Islet of Langerhans (tissue), 1 donor: ENCODE measurements at regions not wholly inside any gene's neighbourhood (a gene's known extent, or its start where the extent isn't known, plus 50 kb on each side); places are given as distances from the start of the nearest gene placed in this dataset.
"Not testable (repeated sequence)": the region's sequence is repeated elsewhere in the genome, so short reads cannot be mapped to it uniquely, and the experiment has no call there.

Experiments used
- FAIRE-seq: peaks from one replicate; lab custom pipeline; 2011; peaks lifted over from hg19 to GRCh38; lab: Jason Lieb, UNC

DNA sequence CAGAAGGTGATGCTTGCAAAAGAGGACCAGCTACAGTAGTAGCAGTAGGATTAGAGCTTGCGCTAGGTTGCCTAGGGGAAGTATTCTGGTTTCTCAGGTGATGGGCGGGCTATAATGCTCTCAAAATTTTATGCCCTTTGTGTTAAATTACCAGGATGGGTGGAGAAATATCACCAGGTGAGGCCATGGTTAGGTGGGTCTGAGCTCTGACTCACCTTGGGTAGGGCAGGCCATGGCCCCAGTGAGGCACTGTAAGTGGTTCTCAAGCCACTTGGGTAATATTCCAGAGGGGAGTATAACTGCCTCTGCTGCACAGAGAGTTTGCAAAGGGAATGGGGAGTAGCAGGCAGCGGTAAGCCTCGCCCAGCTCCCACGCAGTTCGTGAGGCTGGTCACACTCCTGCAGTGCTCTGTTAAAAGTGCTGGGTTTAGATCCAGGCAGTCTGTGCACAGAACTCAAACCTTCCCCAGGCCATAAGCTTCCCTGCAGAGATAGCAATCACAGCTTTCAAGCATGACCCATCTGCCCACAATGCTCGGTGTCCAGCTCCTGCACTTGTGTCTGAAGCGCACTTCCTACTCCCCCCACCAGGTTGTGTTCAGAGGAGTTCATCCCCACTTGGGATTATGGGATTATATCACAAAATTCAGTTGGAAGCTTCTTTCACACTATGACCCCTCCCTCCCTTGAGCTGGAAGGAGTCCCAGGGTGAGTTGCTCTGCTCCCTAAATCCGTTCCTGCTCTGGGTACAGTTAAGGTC is 575.0 kb downstream of the CHSY3 start:
- no peak for FAIRE-seq

DNA sequence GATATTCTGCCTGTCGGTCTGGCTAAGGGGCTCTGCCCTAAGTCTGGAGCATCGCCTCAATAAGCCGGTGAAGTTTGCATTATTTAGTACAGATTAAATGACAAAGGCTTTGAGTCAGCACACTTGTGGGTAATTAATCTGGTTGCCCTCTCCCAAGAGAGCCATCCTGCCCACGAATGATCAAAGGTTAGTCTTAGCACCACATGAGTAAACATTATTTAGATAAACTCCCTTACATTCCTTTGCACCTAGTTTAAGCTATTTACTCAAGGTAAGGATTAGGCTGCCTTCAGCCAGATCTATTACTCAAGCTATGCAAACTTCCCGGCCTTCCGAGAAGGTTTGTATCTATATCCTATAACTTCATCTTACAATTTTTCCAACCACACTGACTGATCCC is 572.1 kb downstream of the CHSY3 start:
- FAIRE-seq = no peak

DNA sequence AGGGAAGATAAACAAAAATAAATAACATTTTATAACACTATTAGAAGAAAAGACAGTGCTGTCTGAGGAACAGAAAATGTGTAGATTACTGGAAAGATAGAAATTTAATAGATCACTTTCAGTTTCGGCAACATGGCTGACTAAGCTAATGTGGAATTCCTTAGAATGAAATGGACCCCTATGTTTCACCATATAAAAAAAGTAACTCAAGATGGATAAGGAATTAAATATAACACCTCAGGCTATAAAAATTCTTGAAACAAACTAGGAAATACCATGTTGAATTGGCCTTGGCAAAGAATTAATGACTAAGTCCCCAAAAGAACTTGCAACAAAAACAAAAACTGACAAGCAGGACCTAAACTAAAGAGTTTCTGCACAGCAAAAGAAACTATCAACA is 558.3 kb downstream of the CHSY3 start:
- no peak for FAIRE-seq

DNA sequence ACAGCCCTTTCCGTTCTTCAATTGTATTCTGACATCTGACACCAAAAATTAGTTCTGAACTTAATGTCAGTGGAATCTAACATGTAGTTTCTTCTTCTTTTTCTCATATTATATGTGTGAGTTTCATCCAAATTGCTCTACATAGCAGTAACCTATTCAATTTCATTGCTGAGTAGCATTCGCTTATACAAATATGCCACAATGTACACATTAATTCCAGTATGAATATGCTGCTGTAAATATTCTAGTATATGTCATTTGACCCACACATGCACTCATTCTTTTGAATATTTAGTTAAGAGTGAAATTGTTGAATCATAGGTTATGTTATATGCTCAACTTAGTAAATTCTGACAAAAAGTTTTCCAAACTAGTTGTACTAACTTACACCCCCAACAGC is 550.9 kb downstream of the CHSY3 start:
- FAIRE-seq = no peak

DNA sequence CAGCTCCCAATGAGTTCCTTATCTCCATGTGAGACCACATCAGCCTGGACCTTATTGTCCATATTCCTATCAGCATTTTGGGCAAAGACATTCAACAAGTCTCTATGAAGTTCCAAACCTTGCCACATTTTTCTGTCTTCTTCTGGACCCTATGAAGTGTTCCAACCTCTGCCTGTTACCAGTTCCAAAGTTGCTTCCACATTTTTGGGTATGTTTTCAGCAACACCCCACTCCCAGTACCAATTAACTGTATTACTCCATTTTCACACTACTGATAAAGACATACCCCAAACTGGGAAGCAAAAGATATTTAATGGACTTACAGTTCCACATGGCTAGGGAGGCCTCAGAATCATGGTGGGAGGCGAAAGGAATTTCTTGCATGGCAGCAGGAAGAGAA is 548.5 kb downstream of the CHSY3 start:
- FAIRE-seq = no peak

DNA sequence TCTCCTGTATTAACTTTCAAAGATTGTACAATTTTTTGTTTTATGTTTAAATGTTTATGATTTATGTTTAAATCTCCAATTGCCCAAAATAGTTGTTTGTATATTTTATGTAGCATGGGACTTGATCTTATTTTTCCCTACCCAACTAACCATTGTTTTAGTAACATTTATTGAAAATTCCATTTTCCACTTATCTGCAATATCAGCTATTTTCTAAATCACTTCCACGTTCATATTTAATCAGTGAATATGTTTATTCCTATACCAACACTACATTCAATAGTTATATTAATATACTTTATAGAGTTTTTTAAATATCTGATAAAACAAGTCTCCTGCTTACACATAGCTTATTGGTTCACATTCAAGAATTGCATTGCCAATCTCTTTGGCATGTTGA is 532.2 kb downstream of the CHSY3 start:
- FAIRE-seq = no peak

DNA sequence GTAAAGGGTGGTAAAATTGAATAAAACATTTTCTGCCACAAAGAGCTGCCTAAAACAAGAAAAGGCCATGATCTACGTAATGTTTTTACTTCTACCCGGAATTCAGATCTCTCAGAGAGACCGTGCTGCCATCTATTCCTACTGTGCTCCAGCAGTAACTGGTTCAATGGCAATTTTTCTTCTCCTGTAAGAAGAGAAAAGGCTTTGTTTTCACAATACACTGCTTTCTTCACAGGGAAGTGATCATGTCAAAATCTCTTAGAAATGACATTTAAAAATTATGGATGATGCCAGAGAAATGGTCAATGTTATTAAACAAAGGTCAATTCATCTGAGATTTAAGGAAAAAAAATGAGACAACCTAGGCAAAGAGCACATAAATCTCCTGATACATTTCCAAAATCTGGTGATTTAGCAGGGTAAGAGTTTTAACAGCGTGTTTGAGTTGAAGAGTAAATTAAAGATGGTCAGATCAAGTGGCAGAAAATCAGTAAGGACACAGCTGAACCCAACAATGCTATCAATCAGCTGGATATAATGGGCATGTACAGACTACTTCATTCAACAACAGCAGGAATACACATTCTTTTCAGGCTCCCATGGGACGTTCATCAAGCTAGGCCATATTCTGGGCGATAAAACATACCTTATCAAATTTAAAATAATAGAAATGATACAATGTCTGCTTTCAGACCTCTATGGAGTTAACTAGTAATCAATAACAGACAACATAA is 523.1 kb downstream of the CHSY3 start:
- FAIRE-seq = no peak

DNA sequence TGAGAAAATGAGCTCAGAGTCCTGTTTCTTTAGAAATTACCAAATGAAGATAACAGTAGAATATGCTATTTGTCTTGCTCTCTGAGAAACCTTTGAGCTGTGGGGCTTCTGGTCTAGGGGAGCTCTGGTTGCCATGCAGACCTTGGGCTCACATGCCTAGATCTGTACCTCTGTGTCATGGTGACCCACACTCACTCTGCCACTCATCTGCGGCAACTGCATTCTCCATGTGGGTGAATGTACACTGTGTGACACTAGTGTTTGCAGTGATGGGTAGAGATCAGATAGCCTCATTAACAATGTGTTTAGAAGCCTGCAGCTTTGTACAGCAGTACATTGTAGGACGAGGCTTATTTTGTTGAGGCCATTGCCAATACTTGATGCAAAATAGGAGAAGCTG is 521.2 kb downstream of the CHSY3 start:
- no peak for FAIRE-seq

DNA sequence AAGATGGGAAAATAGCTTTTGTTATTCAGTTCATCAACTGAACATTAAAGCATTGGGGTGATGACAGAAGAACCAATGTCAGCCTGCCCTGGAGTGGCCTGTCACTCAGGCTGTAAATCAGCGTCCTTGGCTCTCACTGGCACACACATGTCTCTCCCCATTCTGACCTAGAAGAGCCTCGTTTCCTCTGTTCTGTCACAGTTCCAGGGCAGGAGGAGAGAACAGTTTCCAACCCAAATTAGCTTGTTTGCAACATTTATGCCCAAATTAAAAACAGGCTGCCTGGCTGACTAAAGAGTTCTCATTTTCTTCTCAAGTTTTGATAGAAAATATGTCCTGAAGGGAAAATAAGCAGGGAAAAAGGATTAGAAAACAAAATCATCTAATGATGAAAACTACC is 520.1 kb downstream of the CHSY3 start:
- no peak for FAIRE-seq

DNA sequence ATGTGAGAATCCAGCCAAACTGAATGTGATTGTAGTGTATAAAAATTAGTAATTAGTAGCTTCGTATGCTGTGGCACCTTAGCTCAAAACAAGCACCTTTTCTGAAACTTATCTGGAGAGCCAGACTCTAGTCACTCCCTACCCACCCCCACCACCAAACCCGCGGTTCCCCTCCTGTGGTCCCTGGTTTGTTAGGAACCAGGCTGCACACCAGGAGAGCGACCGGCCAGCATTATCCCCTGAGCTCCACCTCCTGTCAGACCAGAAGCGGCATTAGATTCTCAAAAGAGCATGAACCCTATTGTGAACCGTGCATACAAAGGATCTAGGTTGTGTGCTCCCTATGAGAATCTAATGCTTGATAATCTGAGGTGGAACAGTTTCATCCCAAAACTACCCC is 498.6 kb downstream of the CHSY3 start:
- no peak for FAIRE-seq

DNA sequence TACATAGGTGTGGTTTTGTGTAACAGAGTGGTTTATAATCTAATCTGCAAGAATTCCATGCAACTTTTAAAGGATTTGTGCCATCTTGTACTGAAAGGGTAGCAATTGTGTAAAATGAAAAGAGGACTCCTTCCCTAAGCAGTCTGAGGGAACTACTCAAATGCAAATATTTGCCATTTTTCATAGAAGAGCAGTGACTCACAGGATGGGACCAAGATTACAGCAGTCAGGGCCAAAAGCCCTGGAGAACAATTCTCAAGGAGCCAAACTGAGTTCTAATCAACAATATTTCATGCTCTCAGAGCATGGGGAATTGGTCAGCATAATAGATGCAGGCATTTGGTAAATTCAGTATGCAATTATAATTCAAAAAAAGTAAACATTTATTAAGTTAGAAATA is 495.8 kb downstream of the CHSY3 start:
- FAIRE-seq = no peak

DNA sequence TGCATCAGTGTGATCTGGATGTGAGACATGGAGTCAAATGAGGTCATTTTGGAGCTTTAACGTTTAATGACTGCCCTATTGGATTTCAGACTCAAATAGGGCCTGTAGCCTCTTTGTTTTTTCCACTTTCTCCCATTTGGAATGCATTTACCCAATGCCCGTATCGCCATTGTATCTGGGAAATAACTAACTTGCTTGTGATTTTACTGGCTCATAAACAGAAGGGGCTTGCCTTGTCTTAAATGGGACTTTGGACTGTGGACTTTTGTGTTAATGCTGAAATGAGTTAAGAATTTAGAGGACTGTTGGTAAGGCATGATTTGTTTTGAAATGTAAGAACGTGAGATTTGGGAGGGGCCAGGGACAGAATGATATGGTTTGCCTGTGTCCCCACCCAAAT is 494.6 kb downstream of the CHSY3 start:
- no peak for FAIRE-seq

DNA sequence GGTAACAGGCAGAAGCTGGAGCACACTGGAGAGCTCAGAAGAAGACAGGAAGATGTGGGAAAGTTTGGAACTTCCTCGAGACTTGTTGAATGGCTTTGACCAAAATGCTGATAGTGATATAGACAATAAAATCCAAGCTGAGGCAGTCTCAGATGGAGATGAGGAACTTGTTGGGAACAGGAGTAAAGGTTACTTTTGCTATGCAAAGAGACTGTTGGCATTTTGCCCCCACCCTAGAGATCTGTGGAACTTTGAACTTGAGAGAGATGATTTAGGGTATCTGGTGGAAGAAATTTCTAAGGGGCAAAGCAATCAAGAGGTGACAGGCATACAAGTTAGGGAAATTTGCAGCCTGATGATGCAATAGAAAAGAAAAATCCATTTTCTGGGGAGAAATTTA is 493.5 kb downstream of the CHSY3 start:
- FAIRE-seq = not testable (repeated sequence)

DNA sequence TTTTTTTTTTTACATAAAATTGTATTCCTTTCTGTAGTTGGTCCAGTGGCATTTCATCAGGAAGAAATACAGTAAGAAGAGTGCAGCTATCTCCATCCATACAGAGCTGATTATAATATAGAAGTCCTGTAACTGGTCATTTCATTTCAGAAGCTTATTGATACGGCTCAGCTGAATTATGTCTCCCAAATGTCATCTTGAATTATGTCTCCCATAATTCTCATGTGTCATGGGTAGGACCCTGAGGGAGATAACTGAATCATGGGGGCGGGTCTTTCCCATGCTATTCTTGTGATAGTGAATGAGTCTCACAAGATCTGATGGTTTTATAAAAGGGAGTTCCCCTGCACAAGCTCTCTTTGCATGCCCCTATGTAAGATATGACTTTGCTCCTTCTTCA is 492.9 kb downstream of the CHSY3 start:
- no peak for FAIRE-seq

DNA sequence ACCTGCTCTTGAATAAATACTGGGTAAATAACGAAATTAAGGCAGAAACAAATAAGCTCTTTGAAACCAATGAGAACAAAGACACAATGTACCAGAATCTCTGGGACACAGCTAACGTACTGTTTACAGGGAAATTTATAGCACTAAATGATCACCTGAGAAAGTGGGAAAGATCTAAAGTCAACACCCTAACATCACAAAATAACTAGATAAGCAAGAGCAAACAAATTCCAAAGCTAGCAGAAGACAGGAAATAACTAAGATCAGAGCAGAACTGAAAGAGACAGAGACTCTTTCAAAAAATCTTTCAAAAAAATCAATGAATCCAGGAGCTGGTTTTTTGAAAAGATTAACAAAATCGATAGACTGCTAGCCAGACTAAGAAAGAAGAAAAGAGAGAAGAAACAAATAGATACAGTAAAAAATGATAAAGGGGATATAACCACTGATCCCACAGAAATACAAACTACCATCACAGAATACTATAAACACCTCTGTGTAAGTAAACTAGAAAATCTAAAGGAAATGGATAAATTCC is 487.5 kb downstream of the CHSY3 start:
- not testable (repeated sequence) for FAIRE-seq

DNA sequence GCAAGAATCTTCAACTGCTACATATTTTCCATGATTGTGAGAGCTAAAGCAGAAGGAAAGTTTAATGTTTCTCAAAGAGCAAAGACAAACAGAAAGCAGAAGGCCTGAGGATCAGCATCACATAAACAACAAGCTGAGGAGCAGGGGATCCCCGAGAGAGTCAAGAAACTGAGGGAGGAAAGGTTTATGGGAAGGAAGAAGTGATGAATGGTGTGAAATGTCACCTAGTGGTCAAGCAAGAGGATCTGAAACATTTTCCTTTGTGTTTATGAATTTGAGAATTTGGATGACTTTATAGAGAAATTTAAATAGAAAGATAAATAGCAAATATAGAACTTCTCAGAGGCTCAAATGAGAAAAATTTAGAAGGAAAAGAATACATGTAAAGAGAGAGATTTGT is 481.9 kb downstream of the CHSY3 start:
- FAIRE-seq = no peak

DNA sequence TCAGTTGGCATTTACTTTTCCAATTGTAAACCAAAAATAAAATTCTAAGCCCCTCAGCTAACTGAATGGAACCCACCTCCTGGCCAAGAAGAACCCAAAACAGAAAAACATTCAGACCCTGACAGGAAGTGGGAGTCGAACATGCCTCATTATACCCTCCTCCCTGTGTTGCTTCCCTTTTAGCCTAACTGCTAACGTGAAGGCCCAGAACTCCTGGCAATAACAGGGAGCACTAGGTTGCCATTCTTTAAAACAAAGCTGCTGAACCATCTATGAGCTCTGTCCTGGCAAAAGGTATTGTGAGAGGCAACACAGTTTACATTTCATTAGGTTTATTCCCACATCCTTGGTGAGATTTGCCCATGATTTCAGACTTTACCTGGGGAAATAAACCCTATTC is 481.4 kb downstream of the CHSY3 start:
- FAIRE-seq = no peak

DNA sequence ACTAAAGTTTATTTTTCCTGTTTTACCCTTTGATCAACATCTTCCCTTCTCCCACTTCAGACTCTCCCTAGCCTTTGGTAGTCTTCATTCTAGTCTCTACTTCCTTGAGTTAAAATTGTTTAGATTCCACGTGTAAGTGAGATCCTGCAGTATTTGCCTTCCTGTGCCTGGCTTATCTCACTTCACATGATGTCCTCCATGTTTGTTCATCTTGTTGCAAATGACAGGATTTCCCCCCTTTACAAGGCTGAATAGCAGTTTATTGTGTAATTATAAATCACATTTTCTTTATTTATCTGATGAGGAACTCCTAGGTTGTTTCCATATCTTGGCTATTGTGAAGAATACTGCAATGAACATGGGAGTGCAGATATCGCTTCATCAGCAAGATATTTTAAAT is 461.7 kb downstream of the CHSY3 start:
- no peak for FAIRE-seq

DNA sequence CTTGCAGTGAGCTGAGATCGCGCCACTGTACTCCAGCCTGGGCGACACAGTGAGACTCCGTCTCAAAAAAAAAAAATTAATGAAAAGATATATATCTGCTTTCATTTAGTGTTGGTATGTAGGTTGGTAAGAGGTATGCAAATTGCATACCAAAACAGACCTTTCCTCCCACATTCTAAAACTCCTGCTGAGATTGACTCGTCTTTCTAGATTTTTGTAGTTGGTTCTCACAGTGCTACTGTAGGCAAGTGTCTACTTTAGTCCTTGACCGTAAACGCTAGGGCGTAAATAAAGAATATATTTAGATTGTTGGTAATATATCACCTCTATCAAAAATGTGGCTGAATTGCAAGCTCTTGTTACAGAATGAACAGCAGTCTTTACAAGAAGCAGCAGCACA is 445.9 kb downstream of the CHSY3 start:
- no peak for FAIRE-seq

DNA sequence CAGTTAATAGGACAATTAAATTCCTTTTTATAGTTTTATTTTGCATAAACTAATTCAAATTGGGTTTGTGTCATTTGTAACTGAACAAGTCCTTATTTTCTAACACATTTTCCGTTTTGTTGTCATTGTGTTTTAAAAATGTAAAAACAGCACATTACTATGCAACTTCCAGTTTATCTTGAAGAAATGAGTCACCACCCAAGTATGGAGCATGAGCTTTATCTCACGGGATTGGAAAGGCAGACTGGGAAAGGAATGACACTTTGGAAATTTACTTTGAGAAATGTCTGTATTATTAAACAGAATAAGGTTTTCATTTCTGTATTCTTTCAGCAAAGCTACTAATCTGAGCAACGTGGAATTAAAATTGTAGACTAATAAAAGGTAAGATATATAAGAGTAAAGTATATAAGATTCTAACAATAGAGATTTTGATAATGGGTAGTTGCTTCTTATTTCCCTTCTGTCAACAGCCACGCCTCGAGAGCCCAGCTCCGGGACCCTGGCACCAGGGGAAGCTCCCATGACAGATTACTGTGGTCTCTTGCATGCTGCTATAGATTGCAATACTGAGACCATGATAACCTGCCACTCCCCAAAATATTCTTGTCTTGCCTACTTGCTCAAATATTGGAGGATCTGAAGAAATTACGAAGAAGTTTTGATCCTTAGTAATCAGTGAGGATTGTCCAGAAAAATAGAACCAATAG is 433.1 kb downstream of the CHSY3 start:
- no peak for FAIRE-seq

DNA sequence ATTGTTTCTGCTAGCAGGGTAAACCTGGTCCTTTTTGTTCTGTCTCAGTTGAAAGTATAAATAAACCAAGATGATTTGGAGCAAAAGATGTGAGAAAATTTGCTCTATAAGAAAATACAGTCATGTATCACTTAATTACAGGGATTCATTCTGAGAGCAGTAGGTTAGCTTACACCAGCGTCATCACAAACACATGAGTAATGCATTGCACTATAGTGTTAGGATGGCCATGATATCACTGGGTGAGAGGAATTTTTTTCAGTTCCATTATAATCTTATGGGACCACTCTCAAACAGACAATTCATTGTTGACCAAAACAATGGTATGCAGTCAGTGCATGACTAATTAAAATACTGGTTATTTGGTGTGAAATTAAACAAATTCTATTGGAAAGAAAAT is 430.9 kb downstream of the CHSY3 start:
- no peak for FAIRE-seq

DNA sequence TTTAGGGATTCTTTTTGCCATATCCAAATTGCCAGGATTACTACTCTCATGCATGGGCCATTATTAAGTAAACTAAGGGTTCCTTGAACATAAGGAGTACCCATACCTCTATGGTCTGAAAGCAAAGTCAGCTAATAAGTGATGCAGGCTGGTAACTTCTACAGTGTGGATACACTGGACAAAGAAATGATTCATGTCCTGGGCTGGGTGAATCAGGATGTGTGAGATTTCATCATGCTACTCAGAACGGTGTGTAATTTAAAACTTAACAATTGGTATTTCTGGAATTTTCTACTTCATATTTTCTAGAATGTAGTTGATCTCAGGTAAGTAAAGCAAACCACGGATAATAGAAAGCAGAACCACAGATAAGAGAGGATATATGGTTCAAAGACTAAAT is 428.8 kb downstream of the CHSY3 start:
- no peak for FAIRE-seq

DNA sequence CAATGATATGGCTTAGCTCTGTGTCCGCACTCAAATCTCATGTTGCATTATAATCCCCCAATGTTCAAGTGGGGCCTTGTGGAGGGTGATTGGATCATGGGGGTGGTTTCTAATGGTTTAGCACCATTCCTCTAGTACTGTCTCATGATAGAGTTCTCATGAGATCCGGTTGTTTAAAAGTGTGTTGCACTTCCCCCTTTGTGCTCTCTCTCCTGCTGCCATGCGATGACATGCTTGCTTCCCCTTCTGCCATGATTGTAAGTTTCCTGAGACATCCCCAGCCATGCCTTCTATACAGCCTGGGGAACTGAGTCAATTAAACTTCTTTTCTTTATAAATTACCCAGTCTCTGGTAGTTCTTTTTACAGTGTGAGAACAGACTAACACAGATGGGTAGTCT is 427.1 kb downstream of the CHSY3 start:
- FAIRE-seq = no peak
